ENCODE measurements at regions not wholly inside any gene's neighbourhood (a gene's known extent, or its start where the extent isn't known, plus 50 kb on each side); places are given as distances from the start of the nearest gene placed in this dataset.

DNA sequence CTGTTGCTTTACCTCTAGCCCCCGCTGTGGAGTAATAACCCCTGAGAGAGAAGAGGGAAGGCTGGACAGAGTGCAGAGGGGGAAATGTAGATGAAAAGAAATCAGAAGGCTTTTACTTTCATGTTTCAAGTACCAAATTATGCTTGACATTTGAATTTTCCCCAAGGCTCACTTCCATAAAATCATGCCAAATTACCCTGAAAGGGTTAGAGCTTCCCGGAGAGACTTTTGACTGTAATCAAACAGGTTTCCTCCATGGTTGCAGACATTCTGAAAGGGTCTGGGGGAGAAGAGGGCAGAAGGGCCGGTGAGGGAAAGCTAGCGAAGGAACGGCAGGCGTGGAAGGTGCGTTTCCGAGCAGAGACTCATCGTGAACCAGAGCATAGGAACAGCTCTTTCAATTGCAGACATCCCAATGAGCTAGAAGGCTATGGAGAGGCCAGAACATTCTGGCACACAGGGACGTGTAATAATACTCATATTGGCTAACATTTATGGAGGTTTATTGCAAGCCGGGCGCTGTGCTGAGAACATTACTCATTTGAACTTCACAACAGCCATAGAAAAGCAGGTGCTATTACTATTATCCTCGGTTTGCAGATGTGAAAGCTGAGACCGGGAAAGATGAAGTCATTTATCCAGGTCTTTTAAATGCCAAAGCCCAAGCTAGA lies 620.8 kb upstream of the AUTS2 start:
- no peak for TF ChIP-seq EZH2 (IDR thresholded peaks at IDR 0.05; ENCODE audit: insufficient read depth, poor library complexity, severe bottlenecking)
- TF ChIP-seq EZH2phosphoT487 (IDR thresholded peaks at IDR 0.05; ENCODE audit: insufficient read depth, low read depth): no peak

All from GM23248 (cell line).